HG03457 (cell line): ENCODE measurements at regions not wholly inside any gene's neighbourhood (a gene's known extent, or its start where the extent isn't known, plus 50 kb on each side); places are given as distances from the start of the nearest gene placed in this dataset.
"Not testable (repeated sequence)": the region's sequence is repeated elsewhere in the genome, so short reads cannot be mapped to it uniquely, and the experiment has no call there.

ENCODE experiments used
- ATAC-seq: cut with Tn5 transposase; IDR thresholded peaks from one replicate; pipeline ENCODE4 v1.9.1; 2021; ENCODE audit warnings: moderate number of reproducible peaks; ENCODE audit not compliant: unreplicated experiment

DNA sequence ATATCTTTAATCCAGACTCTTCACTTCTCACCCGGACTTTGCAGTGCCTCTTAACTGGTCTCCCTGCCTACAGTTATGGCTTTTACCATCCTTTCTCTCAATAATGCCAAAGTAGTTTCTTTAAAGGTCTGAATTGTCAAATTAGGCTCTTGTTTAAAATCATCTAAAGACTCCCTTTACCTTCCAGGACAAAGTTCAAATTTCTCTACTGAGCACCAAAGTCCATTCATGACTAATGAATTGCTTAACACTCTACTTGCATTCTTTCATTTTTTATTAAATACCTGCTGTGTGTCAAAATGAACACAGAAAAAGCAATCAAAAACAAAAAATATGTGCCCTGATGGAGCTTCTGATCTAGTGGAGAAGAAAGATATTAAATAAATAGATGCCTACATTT is 472.4 kb upstream of the UBE2E2 start:
- ATAC-seq: no peak

DNA sequence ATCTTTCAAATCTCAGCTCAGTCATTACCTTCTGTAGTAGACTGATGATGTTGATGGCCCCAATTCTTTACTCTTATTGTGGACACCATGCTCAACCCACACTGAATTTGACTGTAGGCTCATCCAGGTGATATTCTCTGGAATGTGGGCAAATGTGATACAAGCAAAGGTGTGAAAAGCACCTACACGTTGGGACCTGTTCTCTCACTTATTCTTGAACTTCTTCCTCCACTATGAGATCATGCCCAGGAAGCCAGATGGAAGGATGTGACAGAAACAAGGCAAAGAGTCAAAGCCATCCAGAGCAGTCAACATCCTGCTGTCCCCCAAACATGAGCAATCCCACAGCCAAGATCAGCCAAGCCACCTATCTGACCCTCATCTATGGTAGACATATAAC is 471.2 kb upstream of the UBE2E2 start:
- no peak for ATAC-seq

DNA sequence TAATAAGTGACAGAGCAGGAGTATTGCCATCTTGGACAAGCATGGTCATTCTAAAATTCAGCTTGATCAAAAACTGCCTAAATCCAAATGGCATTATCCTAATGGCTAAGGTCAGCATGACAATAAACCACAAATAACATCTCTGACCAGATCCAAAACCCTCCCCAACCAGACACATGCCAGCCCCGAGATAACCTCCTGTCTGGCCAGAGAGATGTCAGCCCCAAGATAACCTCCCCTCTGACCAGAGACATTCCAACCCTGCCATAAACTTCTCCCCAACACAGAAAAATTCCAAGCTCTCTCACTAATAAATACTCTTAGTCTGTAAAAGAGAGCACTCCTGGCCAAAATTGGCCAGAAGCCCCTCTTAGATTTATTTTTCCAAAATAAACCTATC is 470.5 kb upstream of the UBE2E2 start:
- ATAC-seq: no peak

GRCh38 chr3:22734207-22734606 is 468.9 kb upstream of the UBE2E2 start:
- no peak for ATAC-seq

DNA sequence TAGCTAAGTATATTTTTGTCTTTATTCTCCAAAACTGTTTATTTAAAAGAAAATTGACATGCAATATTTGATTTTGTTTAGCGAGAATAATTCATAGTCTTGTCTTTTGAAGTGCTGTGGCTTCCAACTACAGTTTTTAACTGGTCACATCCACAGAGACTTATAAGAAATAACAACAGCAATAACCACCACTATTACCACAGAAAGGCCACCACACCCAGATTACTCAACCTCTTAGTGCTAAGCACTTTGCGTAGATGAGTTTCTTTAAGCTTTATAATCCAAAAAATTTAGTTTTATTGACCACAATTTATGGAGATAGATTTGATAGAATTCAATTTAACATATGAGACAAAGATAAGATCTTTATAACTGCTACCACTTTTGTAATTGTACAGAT is 468.4 kb upstream of the UBE2E2 start:
- ATAC-seq: no peak

- ATAC-seq: no peak
These were observed 467.8 kb upstream of the UBE2E2 start for GRCh38 chr3:22735373-22735772.

- not testable (repeated sequence) for ATAC-seq
These were observed 459.7 kb upstream of the UBE2E2 start for GRCh38 chr3:22743386-22743785.

DNA sequence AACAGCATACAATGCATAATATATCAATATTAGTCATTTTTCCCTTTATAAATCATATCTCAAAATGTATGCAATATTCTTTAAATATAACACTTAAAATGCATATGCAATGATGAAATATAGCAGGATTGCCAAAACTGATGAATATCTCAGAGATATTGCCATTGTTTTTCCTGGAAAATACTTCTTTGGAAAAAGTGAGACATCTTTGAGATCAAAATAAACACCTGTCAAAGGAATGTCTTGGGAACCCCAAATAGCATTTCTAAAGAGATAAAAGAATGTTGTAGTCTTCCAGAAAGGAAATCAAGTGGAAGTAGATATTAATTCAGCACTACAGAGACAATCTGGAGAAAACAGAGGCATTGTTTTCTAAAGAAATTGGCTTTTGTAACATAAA is 457.8 kb upstream of the UBE2E2 start:
- ATAC-seq: no peak

GRCh38 chr3:22746221-22746620 is 456.9 kb upstream of the UBE2E2 start:
- no peak for ATAC-seq

DNA sequence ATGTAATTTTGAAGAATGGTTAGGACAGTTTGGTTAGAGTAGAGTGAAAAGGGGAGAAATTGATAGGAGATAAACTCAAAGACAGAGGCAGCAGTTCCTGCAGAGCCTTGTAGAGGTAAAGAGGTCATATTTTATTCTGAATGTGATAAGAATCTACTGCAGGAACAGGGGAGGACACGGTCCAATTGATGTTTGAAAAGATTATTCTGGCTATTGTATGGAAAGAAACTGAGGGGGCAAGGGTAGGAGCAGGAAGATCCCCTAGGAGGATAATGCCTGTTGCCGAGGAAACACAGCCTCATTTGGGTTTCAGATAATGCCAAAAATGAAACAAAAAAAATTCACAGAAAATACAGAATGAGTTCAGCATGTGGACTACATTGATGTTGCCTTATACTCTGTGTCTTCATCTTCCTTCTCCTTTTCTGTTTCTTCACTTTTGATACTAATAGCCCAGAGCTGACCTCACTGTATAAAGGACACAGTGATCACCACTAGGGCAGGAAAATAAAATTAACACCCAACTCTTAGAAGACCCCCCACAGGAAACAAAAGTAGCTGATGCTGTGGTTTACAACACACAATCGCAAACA is 454.6 kb upstream of the UBE2E2 start:
- ATAC-seq: no peak

DNA sequence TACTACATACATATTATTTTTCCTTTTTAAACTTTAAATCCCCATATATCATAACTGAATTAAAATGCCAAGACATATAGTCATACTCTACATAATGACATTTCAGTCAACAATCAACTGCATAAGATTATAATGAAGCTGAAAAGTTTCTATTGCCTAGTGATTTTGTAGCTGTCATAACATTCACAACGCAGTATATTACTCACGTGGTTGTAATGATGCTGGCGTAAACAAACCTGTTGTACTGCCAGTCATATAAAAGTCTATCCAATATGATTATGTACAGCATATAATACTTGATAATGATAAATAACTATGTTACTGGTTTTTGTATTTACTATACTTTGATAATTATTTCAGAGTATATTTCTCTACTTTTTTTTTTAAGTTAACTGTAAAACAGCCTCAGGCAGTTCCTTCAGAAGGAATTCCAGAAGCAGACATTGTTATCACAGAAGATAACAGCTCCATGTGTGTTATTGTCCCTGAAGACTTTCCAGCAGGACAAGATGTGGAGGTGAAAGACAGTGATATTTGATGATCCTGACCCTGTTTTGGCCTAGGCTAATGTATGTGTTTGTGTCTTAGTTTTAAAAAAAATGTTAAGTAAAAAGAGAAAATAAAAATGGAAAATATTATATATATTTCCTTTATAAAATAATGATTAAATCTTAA is 443.4 kb upstream of the UBE2E2 start:
- no peak for ATAC-seq

- ATAC-seq: no peak
These were observed 437.4 kb upstream of the UBE2E2 start for GRCh38 chr3:22765679-22766078.

DNA sequence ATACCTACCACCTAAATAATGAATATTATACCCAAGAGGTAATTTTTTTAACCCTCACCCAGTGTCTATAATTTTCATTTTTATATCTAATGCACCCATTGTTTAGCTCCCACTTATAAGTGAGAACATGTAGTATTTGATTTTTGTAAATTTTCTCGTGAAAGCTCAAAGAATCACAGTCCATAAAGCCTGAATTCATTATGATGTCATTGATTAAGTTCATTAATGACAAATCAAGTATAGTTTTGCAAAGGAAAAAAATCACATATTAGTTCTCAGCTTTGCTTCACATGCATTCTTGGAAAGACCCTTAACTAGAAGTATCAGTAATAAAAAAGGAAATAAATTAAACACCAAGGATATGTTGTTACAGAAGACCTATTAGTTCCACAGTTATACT is 425.3 kb upstream of the UBE2E2 start:
- ATAC-seq: no peak

DNA sequence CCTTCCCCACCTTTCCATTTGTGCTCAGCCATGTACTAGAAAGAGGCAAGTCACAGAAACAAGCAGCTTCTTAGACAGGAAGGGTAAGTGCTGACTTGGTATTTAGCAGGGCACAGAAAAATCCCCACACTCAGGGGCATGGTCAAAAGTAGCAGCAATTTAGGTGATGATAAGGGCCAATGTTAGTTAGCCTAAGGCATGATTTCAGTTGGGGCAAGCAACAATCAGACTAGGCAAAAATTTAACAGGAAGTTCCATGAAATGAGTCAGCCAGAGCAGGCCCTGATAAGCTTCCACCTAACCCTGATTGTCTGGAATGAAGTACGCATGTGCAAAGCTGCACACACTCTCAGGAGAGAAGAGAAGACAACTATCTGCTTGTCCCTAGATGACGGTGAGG is 423.4 kb upstream of the UBE2E2 start:
- no peak for ATAC-seq

DNA sequence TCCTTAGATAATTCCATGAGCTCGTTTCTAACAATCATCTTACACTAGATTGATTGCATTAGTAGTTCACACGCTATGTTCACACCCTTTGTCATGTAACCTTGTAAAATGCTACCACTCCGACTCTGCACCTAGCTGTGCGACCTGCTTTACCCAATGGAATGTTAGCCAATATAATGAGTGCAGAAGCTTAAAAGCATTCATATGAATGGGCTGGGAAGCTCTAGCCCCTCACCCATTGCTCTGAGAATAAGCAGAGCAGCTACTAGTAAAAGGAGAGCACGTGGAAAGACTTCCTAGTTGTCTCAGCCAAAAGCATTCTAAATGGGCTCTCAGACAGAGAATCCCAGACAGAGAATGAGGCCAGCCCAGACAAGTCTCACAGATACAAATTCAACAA is 410.6 kb upstream of the UBE2E2 start:
- ATAC-seq: no peak

- no peak for ATAC-seq
These were observed 407.2 kb upstream of the UBE2E2 start for GRCh38 chr3:22795917-22796316.

DNA sequence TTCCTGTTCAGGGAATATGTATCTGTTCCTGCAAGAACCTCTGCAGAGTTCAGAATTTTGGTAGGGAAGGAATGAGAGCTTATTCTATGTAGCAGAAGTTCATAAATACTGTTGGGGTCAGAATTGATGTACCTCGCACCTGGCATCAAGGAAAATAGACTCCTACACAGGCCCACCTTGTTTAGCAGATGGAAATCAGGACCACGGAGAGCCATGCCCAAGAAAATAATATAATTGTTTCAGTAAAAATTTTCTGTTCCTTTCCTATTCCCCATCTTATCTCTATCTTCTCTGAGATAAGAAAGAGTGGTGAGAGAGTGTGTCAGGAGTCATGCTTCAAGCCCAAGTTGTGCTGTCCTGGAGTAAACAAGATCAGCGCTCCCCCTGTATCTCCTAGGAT is 404.7 kb upstream of the UBE2E2 start:
- no peak for ATAC-seq

DNA sequence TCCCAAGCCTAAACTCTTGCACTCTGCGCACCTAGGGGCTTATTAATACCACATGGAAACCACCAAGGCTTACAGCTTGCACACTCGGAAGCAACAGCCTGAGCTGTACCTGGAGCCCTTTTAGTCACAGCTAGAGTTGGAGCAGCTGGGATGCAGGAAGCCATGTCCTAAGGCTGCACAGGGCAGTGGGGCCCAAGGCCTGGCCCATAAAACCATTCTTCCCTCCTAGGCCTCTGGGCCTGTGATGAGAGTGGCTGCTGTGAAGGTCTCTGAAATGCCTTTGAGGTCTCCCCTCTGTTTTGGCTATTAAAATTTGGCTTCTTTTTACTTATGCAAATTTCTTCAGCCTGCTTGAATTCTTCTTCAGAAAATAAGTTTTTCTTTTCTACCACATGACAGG is 383.9 kb upstream of the UBE2E2 start:
- no peak for ATAC-seq

DNA sequence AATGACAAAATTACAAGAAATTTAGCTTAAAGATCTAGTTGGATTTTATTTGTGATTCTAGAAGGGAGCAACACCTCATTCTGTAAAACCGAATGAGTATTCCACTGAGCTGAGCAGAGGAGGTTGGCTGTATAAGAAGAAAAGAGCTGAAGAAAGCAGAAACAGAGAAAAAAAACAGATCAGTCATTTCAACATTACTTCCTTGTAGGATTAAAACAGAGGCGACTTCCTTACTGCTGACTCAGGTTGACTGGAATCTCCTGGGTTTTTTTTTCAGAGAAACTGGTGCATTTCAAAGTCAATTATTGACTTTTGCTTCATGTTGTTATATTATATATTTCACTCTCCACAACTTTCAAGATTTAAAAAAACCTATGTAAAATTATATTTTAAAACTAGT is 368.1 kb upstream of the UBE2E2 start:
- ATAC-seq: no peak

- ATAC-seq: no peak
These were observed 367.0 kb upstream of the UBE2E2 start for GRCh38 chr3:22836131-22836530.

GRCh38 chr3:22843854-22844253 is 359.3 kb upstream of the UBE2E2 start:
- ATAC-seq: no peak

DNA sequence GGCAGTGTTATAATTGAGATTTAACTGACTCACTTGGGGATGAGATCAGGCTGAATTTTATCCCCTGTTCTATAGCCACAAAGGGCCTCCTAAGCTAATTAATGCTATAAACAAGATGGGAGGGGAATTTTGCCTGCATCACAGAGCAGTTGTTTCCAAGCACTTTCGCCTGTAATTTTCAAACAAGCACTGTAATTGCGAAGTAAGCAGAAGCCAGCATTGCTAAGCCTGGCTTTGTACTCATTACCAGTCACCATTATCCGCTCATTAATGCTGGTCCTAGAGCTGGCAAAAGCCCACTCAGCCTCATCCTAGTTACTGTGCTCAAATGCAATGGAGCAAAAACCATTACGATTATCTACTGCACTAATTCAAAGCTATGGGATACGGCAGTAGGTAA is 356.6 kb upstream of the UBE2E2 start:
- no peak for ATAC-seq

DNA sequence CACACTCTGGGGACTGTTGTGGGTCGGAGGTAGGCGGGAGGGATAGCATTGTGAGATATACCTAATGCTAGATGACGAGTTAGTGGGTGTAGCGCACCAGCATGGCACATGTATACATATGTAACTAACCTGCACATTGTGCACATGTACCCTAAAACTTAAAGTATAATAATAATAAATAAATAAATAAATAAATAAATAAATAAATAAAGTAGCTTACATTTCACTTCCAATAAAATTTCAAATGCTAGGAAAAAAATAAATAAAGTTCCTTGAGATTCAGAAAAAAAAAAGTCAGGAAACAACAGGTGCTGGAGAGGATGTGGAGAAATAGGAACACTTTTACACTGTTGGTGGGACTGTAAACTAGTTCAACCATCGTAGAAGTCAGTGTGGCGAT is 353.5 kb upstream of the UBE2E2 start:
- ATAC-seq: not testable (repeated sequence)
